Gastroesophageal sphincter (tissue), 2 donors: ENCODE measurements at regions not wholly inside any gene's neighbourhood (a gene's known extent, or its start where the extent isn't known, plus 50 kb on each side); places are given as distances from the start of the nearest gene placed in this dataset.

Experiments
- EP300 ChIP-seq: sonication (generic); formaldehyde crosslinking; IDR thresholded peaks from one replicate; pipeline ENCODE4 v1.6.1; 2017; ENCODE audit warnings: antibody characterized with exemption, mild to moderate bottlenecking
- POLR2A ChIP-seq, 2 donors: fragments of 450-650 bp; IDR thresholded peaks; one replicate each; pipeline ENCODE4 v1.6.1; 2017; ENCODE audit warnings: antibody characterized with exemption in 2 of 2, mild to moderate bottlenecking in 2 of 2, moderate library complexity in 1 of 2

DNA sequence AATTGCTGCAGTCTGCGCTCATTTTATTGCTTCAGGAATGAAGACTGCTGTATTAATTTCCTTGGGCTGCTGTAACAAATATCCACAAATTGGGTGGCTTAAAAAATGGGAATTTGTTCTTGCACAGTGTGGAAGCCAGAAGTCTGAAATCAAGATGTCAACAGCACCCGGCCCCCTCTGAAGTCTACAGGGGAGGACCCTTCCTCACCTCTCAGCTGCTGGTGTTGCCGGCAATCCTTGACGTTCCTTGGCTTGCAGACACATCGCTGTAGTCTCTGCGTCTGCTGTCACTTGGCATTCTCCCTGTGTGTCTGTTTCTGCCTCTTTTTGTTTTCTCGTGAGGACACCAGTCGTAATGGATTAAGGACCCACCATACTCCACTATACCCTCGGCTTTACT, 166.2 kb downstream of the PTPN20 start:
- TF ChIP-seq EP300 (no peak), POLR2A (IDR thresholded peaks at IDR 0.05) (no peak)
